ENCODE measurements at regions not wholly inside any gene's neighbourhood (a gene's known extent, or its start where the extent isn't known, plus 50 kb on each side); places are given as distances from the start of the nearest gene placed in this dataset.
"Not testable (repeated sequence)": the region's sequence is repeated elsewhere in the genome, so short reads cannot be mapped to it uniquely, and the experiment has no call there.

DNA sequence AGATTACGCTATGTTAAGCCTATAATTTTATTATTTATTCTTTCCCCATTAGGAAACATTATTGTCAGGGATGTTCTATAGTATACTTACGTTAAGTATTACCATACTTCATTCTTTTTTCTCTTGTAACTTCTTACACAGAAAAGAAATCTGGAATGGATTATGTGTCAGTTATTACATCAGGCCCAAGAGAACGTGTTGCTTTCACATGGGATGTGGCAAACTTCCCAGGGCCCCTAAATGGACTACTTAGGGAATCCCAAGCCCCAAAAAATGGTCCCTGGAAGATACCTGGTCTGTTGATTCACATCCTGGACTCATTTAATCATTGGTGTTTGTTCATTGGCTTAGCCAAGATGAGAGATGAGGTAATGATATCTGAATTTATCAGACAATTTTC, 249.8 kb downstream of the NRIP1 start:
- Histone ChIP-seq H3K9me3 (ENCODE audit: control insufficient read depth, insufficient read depth, low read depth, low read length) (no peaks in the 10 kb centered on the region), H4K20me1 (ENCODE audit: control insufficient read depth, extremely low read depth, insufficient read depth, low read length) (no peaks in the 10 kb centered on the region), H3K79me2 (ENCODE audit: control insufficient read depth, insufficient read depth, low read length) (no peaks in the 10 kb centered on the region), H3K4me2 (ENCODE audit: extremely low read depth, insufficient read depth, low read length) (no peak overlapping the region), H3K27ac (ENCODE audit: insufficient read depth, low read length) (no peak overlapping the region), H3K36me3 (ENCODE audit: control insufficient read depth, insufficient read depth, low read length) (no peaks in the 10 kb centered on the region), H3K9ac (ENCODE audit: insufficient read depth, low read length) (no peak overlapping the region), H2AFZ (ENCODE audit: low read length) (no peak overlapping the region), H3K4me1 (ENCODE audit: control insufficient read depth, extremely low read depth, insufficient read depth, low read length) (no peaks in the 10 kb centered on the region), H3K27me3 (ENCODE audit: control insufficient read depth, insufficient read depth, low read length) (no peaks in the 10 kb centered on the region), H3K4me3 (replicated peaks in 1 of 4; ENCODE audit: control extremely low read depth in 1 of 4, insufficient read depth in 1 of 4, low read depth in 3 of 4, low read length in 4 of 4) (no peak overlapping the region)
- TF ChIP-seq, protein P1, sequence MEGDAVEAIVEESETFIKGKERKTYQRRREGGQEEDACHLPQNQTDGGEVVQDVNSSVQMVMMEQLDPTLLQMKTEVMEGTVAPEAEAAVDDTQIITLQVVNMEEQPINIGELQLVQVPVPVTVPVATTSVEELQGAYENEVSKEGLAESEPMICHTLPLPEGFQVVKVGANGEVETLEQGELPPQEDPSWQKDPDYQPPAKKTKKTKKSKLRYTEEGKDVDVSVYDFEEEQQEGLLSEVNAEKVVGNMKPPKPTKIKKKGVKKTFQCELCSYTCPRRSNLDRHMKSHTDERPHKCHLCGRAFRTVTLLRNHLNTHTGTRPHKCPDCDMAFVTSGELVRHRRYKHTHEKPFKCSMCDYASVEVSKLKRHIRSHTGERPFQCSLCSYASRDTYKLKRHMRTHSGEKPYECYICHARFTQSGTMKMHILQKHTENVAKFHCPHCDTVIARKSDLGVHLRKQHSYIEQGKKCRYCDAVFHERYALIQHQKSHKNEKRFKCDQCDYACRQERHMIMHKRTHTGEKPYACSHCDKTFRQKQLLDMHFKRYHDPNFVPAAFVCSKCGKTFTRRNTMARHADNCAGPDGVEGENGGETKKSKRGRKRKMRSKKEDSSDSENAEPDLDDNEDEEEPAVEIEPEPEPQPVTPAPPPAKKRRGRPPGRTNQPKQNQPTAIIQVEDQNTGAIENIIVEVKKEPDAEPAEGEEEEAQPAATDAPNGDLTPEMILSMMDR (conservative IDR thresholded peaks at IDR 0.05 in 1 of 2, IDR thresholded peaks at IDR 0.05 in 1 of 2; ENCODE audit: low read depth in 1 of 2, low read length in 2 of 2), result no peak
- no peak for TF ChIP-seq EZH2 (IDR thresholded peaks at IDR 0.05; ENCODE audit: low read length, missing control alignments)
- no peak for DNase-seq (ENCODE audit: low read depth in 2 of 2)

DNA sequence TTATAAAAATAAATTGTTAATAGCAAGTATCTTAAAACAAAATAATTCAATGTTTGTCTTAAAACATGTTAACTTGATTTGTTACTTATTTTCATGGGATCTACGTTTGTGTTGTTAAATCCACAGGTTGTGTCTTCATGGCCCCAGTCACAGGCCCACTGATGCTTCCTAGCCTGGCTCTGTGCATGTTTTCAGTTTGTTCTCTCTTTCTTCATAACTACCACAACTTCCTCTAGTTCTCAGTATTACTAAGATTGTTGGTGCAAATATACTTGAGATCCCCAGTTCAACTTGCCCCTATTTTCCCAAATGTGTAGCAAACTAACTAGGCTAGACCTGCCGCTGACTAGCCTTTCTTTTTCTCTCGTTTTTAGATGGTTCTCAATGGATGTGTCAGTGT, 250.5 kb downstream of the NRIP1 start:
- Histone ChIP-seq H3K27me3 (ENCODE audit: control insufficient read depth, insufficient read depth, low read length) (no peaks in the 10 kb centered on the region), H3K79me2 (ENCODE audit: control insufficient read depth, insufficient read depth, low read length) (no peaks in the 10 kb centered on the region), H3K4me3 (replicated peaks in 1 of 4; ENCODE audit: control extremely low read depth in 1 of 4, insufficient read depth in 1 of 4, low read depth in 3 of 4, low read length in 4 of 4) (no peak overlapping the region), H2AFZ (ENCODE audit: low read length) (no peak overlapping the region), H3K9me3 (ENCODE audit: control insufficient read depth, insufficient read depth, low read depth, low read length) (no peaks in the 10 kb centered on the region), H3K9ac (ENCODE audit: insufficient read depth, low read length) (no peak overlapping the region), H3K27ac (ENCODE audit: insufficient read depth, low read length) (no peak overlapping the region), H3K4me2 (ENCODE audit: extremely low read depth, insufficient read depth, low read length) (no peak overlapping the region), H4K20me1 (ENCODE audit: control insufficient read depth, extremely low read depth, insufficient read depth, low read length) (no peaks in the 10 kb centered on the region), H3K36me3 (ENCODE audit: control insufficient read depth, insufficient read depth, low read length) (no peaks in the 10 kb centered on the region), H3K4me1 (ENCODE audit: control insufficient read depth, extremely low read depth, insufficient read depth, low read length) (no peaks in the 10 kb centered on the region)
- DNase-seq (ENCODE audit: low read depth in 2 of 2), result no peak
- TF ChIP-seq EZH2 (IDR thresholded peaks at IDR 0.05; ENCODE audit: low read length, missing control alignments), result no peak
- TF ChIP-seq, protein P1 (conservative IDR thresholded peaks at IDR 0.05 in 1 of 2, IDR thresholded peaks at IDR 0.05 in 1 of 2; ENCODE audit: low read depth in 1 of 2, low read length in 2 of 2), result no peak

DNA sequence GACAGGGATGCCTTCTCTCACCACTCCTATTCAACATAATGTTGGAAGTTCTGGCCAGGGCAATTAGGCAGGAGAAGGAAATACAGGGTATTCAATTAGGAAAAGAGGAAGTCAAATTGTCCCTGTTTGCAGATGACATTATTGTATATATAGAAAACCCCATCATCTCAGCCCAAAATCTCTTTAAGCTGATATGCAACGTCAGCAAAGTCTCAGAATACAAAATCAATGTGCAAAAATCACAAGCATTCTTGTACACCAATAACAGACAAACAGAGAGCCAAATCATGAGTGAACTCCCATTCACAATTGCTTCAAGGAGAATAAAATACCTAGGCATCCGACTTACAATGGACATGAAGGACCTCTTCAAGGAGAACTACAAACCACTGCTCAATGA, 258.1 kb upstream of the SAMSN1 start:
- H3K4me1 ChIP-seq (ENCODE audit: control insufficient read depth, extremely low read depth, insufficient read depth, low read length); H2AFZ ChIP-seq (ENCODE audit: low read length); H3K79me2 ChIP-seq (ENCODE audit: control insufficient read depth, insufficient read depth, low read length); H3K27ac ChIP-seq (ENCODE audit: insufficient read depth, low read length); H3K9ac ChIP-seq (ENCODE audit: insufficient read depth, low read length); H3K27me3 ChIP-seq (ENCODE audit: control insufficient read depth, insufficient read depth, low read length); H3K4me2 ChIP-seq (ENCODE audit: extremely low read depth, insufficient read depth, low read length); DNase-seq (ENCODE audit: low read depth in 2 of 2); H3K36me3 ChIP-seq (ENCODE audit: control insufficient read depth, insufficient read depth, low read length); H3K9me3 ChIP-seq (ENCODE audit: control insufficient read depth, insufficient read depth, low read depth, low read length); H3K4me3 ChIP-seq (replicated peaks in 1 of 4; ENCODE audit: control extremely low read depth in 1 of 4, insufficient read depth in 1 of 4, low read depth in 3 of 4, low read length in 4 of 4); H4K20me1 ChIP-seq (ENCODE audit: control insufficient read depth, extremely low read depth, insufficient read depth, low read length): not testable (repeated sequence)

DNA sequence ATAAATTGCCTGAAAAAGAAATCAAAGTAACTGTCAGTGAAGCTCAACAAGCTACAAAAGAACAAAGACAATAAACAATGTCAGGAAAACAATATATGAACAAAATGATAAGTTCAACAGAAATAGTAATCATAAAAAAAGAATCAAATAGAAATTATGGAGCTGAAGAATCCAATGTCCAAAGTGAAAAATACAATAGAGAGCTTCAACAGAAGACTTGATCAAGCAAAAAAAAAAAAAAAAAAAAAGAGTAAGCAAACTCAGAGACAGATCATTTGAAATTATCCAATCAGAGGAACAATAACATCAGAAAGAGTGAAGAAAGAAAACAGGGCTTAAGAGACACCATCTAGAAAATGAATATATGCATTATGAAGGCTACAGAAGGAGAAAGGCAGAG, 251.4 kb upstream of the SAMSN1 start:
- Histone ChIP-seq H3K4me3 (replicated peaks in 1 of 4; ENCODE audit: control extremely low read depth in 1 of 4, insufficient read depth in 1 of 4, low read depth in 3 of 4, low read length in 4 of 4) (no peak overlapping the region), H3K4me1 (ENCODE audit: control insufficient read depth, extremely low read depth, insufficient read depth, low read length) (no peaks in the 10 kb centered on the region), H3K9ac (ENCODE audit: insufficient read depth, low read length) (no peak overlapping the region), H3K27me3 (ENCODE audit: control insufficient read depth, insufficient read depth, low read length) (no peaks in the 10 kb centered on the region), H3K79me2 (ENCODE audit: control insufficient read depth, insufficient read depth, low read length) (no peaks in the 10 kb centered on the region), H3K9me3 (ENCODE audit: control insufficient read depth, insufficient read depth, low read depth, low read length) (no peaks in the 10 kb centered on the region), H3K27ac (ENCODE audit: insufficient read depth, low read length) (no peak overlapping the region), H4K20me1 (ENCODE audit: control insufficient read depth, extremely low read depth, insufficient read depth, low read length) (no peaks in the 10 kb centered on the region), H2AFZ (ENCODE audit: low read length) (no peak overlapping the region), H3K36me3 (ENCODE audit: control insufficient read depth, insufficient read depth, low read length) (no peaks in the 10 kb centered on the region), H3K4me2 (ENCODE audit: extremely low read depth, insufficient read depth, low read length) (no peak overlapping the region)
- TF ChIP-seq, protein P1 (conservative IDR thresholded peaks at IDR 0.05 in 1 of 2, IDR thresholded peaks at IDR 0.05 in 1 of 2; ENCODE audit: low read depth in 1 of 2, low read length in 2 of 2), result no peak
- TF ChIP-seq EZH2 (IDR thresholded peaks at IDR 0.05; ENCODE audit: low read length, missing control alignments), result no peak
- no peak for DNase-seq (ENCODE audit: low read depth in 2 of 2)

Measured in fibroblast of lung (primary cell).